GM12875 (cell line): ENCODE measurements at regions not wholly inside any gene's neighbourhood (a gene's known extent, or its start where the extent isn't known, plus 50 kb on each side); places are given as distances from the start of the nearest gene placed in this dataset.

ENCODE experiments used
- H3K4me3 ChIP-seq: one replicate; pipeline ENCODE4 v1.5.1; 2011; ENCODE audit warnings: low read depth, low read length, control low read depth
- TF ChIP-seq, protein P1 (sequence below): IDR thresholded peaks from 2 replicates; pipeline ENCODE4 v1.5.1; 2011; ENCODE audit warnings: low read depth, mild to moderate bottlenecking, control low read depth, inconsistent platforms, low read length, moderate library complexity, borderline replicate concordance; ENCODE audit not compliant: insufficient read depth

DNA sequence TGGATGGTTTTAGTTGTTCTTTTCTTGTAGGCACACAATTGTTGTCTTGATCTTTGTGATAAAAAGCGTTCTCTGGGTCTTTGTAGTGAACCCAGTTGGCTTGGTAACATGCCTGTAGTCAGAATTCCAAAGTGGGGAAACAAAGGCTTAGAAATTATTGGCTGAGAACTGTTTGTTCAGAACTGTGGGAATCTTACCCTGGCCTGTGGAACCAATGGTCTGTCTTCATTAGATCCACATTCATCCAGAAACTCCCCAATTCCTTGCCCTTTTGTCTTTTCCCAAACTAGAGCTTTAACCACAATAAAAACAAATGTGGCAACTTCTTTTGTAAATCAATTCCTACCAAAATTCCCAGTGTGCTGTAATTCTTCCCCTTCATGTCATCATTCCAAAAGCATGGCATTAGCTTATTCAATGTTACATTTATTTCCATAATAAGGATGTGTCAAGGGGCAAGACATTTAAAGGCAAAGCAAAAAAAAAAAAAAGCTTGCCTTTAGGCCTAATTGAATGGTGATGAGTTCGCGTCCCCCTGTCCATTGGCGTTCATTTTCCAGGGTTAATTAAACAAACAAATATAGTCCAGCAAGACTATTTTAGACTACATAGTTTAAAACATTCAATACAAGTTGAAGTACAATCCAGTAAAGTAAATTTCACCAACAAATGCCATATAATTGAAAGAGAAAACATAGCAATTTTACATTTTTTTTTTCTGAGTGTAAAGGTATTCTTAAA lies 249.8 kb upstream of the ZNF608 start:
- TF ChIP-seq, protein P1, sequence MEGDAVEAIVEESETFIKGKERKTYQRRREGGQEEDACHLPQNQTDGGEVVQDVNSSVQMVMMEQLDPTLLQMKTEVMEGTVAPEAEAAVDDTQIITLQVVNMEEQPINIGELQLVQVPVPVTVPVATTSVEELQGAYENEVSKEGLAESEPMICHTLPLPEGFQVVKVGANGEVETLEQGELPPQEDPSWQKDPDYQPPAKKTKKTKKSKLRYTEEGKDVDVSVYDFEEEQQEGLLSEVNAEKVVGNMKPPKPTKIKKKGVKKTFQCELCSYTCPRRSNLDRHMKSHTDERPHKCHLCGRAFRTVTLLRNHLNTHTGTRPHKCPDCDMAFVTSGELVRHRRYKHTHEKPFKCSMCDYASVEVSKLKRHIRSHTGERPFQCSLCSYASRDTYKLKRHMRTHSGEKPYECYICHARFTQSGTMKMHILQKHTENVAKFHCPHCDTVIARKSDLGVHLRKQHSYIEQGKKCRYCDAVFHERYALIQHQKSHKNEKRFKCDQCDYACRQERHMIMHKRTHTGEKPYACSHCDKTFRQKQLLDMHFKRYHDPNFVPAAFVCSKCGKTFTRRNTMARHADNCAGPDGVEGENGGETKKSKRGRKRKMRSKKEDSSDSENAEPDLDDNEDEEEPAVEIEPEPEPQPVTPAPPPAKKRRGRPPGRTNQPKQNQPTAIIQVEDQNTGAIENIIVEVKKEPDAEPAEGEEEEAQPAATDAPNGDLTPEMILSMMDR: no peak
- no peak overlapping the region for H3K4me3 ChIP-seq

GRCh38 chr5:124996764-124997077 lies 250.3 kb upstream of the ZNF608 start:
- TF ChIP-seq, protein P1: no peak
- no peak overlapping the region for H3K4me3 ChIP-seq

GRCh38 chr5:124997186-124997893 lies 250.9 kb upstream of the ZNF608 start:
- no peak overlapping the region for H3K4me3 ChIP-seq
- TF ChIP-seq, protein P1: no peak

- TF ChIP-seq, protein P1: no peak
These were observed 252.1 kb upstream of the ZNF608 start for GRCh38 chr5:124998520-124998919.

GRCh38 chr5:125002727-125003598 lies 256.5 kb upstream of the ZNF608 start:
- TF ChIP-seq, protein P1: no peak
- H3K4me3 ChIP-seq: no peak overlapping the region

More at GRCh38 chr5:124998520-124998919, 252.1 kb upstream of the ZNF608 start:
- H3K4me3 ChIP-seq: no peak overlapping the region

DNA sequence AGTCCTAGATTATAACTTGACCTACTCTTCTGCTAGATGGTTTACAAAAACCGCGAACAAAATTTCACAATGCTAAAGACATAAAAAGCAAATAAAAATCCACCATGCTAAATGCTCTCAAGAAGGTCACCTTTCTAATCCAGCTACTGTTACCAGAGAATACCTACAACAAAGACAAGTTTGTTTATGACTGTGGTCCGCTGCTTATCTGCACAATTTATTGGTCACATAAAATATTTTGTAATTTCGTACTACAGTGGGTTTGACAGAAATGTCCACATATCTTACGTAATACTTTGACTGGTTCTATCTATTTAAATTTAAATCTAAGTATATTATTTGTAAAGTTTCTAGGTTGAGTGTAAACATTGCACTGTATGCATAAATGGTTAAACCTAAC lies 257.6 kb upstream of the ZNF608 start:
- TF ChIP-seq, protein P1: no peak
- H3K4me3 ChIP-seq: no peak overlapping the region
